ENCODE measurements at regions not wholly inside any gene's neighbourhood (a gene's known extent, or its start where the extent isn't known, plus 50 kb on each side); places are given as distances from the start of the nearest gene placed in this dataset.

DNA sequence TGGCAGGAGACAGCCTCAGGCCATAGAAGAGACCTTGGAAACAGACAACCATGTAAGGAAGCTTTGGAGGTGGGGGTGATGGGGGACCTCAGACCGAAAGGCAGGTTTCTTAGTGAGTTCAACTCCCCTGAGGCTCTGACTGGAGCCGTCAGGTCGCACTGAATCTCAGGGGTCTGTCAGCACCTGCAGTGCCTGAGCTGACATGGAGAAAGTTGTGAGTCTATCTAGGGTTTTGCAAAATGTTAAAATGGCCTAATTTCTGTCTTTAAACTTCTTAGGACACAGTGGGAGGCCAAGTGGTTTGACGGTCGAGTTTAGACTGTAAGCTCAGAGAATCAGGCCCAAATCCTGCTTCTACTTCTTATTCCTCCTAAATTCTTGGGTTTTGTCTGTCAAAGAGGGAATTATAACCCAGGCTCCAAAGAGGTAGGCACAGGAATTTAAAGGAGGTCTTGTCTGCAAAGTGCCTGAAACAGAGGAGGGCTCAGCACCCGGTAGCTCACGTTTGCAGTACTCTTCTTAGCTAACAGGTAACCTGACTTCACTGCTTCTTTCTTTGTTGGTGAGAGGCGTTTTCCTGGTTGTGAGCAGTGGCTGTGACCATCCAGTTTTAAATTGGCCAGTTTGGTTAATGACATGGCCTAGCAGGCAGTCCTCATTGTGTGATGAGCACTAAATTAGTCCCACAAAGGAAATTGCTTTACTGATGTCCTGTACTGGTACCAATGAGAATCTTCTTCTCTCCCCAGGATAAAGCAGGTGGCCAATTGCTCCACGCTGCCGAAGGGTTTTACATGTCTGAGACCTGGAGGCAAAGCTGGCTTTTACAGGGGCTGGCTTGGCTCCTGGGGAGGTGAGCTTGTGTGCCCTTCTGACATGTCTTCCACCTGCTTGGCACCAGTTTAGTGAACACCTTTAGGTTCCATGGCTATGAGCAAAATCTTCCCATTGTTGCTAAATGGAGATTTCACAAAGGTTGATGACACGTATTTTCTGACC lies 95.7 kb downstream of the MYCN start:
- H3K4me1 ChIP-seq (ENCODE audit: control insufficient read depth in 2 of 2, insufficient read depth in 2 of 2, low read length in 1 of 2), result peaks cover 0 to 2% of the 10 kb centered on the region in 2 donors
- 89 to 90% methylated on average over 11 of the region's 11 CpGs for WGBS, 2 donors
- H3K27ac ChIP-seq (ENCODE audit: low read depth in 2 of 2, low read length in 1 of 2), result no peak overlapping the region
- no peaks in the 10 kb centered on the region for H3K36me3 ChIP-seq (ENCODE audit: control insufficient read depth in 2 of 2, insufficient read depth in 2 of 2, low read length in 1 of 2)
- H3K27me3 ChIP-seq (ENCODE audit: control insufficient read depth in 1 of 2, insufficient read depth in 2 of 2, low read length in 2 of 2), result no peaks in the 10 kb centered on the region
- H3K9me3 ChIP-seq (ENCODE audit: control insufficient read depth in 2 of 2, insufficient read depth in 1 of 2, low read depth in 1 of 2, low read length in 1 of 2), result no peaks in the 10 kb centered on the region
- H3K4me3 ChIP-seq (ENCODE audit: low read depth in 1 of 2, low read length in 2 of 2), result no peak overlapping the region

DNA sequence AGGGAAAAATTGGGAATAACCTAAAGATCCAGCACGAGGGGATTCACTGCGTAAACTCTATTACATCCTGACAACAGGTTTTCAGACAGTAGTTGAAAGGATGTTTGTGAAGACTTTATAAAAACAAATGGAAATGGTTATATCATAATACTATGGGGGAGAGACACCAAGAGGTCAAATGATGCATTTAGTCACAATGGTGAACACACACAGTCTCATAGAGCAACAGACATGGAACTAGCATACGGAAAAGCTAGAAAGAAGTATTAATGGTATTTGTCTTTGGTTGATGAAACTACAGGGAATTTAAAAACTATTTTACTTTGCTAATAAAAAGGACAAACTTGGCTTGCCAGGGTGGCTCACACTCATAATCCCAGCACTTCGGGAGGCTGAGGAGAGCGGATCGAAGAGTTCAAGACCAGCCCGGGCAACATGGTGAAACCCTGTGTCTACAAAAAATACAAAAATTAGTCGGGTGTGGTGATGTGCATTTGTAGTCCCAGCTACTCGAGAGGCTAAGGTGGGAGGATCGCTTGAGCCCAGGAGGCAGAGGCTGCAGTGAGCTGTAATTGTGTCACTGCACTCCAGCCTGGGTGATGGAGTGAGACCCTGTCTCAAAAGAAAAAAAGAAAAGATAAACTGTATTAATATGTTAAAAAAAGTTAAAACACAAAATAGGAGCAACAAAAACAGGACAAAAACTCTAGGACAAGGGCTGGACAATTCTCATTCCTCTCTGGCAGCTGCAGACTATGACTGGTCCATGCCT lies 94.8 kb downstream of the MYCN start:
- H3K36me3 ChIP-seq (ENCODE audit: control insufficient read depth in 2 of 2, insufficient read depth in 2 of 2, low read length in 1 of 2), result no peaks in the 10 kb centered on the region
- peaks cover 0 to 2% of the 10 kb centered on the region in 2 donors for H3K4me1 ChIP-seq (ENCODE audit: control insufficient read depth in 2 of 2, insufficient read depth in 2 of 2, low read length in 1 of 2)
- H3K4me3 ChIP-seq (ENCODE audit: low read depth in 1 of 2, low read length in 2 of 2), result no peak overlapping the region
- no peaks in the 10 kb centered on the region for H3K9me3 ChIP-seq (ENCODE audit: control insufficient read depth in 2 of 2, insufficient read depth in 1 of 2, low read depth in 1 of 2, low read length in 1 of 2)
- no peak overlapping the region for H3K27ac ChIP-seq (ENCODE audit: low read depth in 2 of 2, low read length in 1 of 2)
- H3K27me3 ChIP-seq (ENCODE audit: control insufficient read depth in 1 of 2, insufficient read depth in 2 of 2, low read length in 2 of 2), result no peaks in the 10 kb centered on the region
- WGBS, 2 donors, result 90 to 96% methylated on average over 10 of the region's 10 CpGs

DNA sequence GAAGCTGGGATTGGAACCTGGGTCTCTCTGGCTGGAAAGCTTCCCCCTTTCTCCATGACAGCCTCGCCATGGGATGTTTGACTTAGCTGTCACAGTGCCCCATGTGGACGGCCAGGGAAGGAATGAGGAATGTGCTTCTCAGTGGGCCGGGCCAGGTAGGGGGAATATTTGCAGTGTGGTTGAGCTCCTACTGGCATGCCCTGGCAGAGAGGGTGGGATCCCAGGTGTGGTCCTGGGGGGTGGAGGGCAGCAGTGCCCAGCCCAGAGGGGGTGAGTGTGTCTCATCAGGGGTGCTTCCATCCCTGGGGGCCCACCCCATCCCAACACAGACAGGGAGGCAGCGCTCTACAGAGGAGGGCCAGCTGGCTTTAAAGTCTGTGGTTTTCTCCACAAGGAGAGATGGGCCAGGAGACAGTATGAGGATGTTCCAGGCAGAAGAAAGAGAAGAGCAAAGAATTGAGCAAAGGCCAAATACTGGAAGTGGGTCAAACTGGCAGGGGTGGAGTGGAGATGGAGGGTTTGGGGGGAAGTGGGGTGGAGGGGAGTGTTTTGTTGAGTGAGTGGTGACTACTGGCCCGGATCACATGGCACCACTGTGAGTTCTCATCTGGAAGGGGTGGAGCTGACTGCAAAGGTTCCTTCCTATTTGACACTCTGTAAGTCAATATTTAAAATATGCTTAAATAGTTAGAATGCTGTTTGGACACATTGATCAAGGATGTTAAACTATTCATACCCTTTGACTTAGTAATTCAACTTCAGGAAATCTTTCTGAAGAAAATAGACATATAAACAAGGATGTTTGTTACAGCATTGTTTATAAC lies 94.0 kb downstream of the MYCN start:
- WGBS, 2 donors, result 58 to 67% methylated on average over 5 of the region's 5 CpGs
- Histone ChIP-seq H3K4me3 (ENCODE audit: low read depth in 1 of 2, low read length in 2 of 2) (no peak overlapping the region), H3K4me1 (ENCODE audit: control insufficient read depth in 2 of 2, insufficient read depth in 2 of 2, low read length in 1 of 2) (peaks cover 0 to 2% of the 10 kb centered on the region in 2 donors), H3K27ac (ENCODE audit: low read depth in 2 of 2, low read length in 1 of 2) (no peak overlapping the region), H3K36me3 (ENCODE audit: control insufficient read depth in 2 of 2, insufficient read depth in 2 of 2, low read length in 1 of 2) (no peaks in the 10 kb centered on the region), H3K27me3 (ENCODE audit: control insufficient read depth in 1 of 2, insufficient read depth in 2 of 2, low read length in 2 of 2) (no peaks in the 10 kb centered on the region), H3K9me3 (ENCODE audit: control insufficient read depth in 2 of 2, insufficient read depth in 1 of 2, low read depth in 1 of 2, low read length in 1 of 2) (no peaks in the 10 kb centered on the region)

DNA sequence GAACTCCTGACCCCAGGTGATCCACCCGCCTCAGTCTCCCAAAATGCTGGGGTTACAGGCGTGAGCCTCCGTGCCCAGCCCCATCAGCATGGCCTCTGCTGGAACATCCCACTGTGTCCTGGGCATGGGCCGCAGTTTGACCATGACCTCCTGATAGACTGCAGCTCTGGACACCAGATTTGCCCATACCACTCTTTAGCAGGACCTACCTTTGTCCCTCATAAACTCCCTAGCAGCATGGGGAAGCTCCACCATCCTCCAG lies 92.6 kb downstream of the MYCN start:
- no peaks in the 10 kb centered on the region for H3K36me3 ChIP-seq (ENCODE audit: control insufficient read depth in 2 of 2, insufficient read depth in 2 of 2, low read length in 1 of 2)
- 95 to 100% methylated on average over 4 of the region's 4 CpGs for WGBS, 2 donors
- no peaks in the 10 kb centered on the region for H3K9me3 ChIP-seq (ENCODE audit: control insufficient read depth in 2 of 2, insufficient read depth in 1 of 2, low read depth in 1 of 2, low read length in 1 of 2)
- no peak overlapping the region for H3K27ac ChIP-seq (ENCODE audit: low read depth in 2 of 2, low read length in 1 of 2)
- no peaks in the 10 kb centered on the region for H3K27me3 ChIP-seq (ENCODE audit: control insufficient read depth in 1 of 2, insufficient read depth in 2 of 2, low read length in 2 of 2)
- H3K4me1 ChIP-seq (ENCODE audit: control insufficient read depth in 2 of 2, insufficient read depth in 2 of 2, low read length in 1 of 2), result peaks cover 0 to 2% of the 10 kb centered on the region in 2 donors
- H3K4me3 ChIP-seq (ENCODE audit: low read depth in 1 of 2, low read length in 2 of 2), result no peak overlapping the region

DNA sequence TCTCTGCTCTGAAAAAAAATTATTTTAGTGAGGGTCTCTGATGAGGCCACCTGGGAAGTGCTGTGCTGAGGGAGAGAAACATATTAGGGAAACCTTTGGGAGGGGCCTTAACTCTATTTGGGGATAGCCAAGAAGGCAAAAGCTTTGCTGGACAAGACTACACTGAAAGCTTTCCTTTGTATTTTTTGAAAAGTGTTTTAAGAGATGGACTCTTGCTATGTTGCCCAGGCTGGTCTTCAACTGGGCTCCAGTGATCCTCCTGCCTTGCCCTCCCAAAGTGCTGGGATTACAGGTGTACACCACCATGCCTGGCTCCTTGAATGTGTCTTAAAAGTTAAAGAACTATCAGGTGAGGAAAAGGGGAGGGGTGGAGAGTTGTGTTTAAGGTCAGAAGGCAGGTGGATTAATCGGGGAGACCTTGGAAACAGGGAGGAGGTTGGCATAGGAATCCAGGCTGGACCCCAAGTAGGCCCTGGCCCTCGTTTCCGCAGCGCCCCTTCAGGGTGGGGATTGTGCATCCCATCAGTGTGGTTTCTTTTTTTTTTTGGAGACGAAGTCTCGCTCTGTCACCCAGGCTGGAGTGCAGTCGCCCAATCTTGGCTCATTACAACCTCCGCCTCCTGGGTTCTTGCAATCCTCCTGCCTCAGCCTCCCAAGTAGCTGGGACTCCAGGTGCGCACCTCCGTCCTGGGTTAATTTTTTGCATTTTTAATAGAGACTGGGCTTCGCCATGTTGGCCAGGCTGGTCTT lies 92.1 kb downstream of the MYCN start:
- peaks cover 0 to 2% of the 10 kb centered on the region in 2 donors for H3K4me1 ChIP-seq (ENCODE audit: control insufficient read depth in 2 of 2, insufficient read depth in 2 of 2, low read length in 1 of 2)
- H3K9me3 ChIP-seq (ENCODE audit: control insufficient read depth in 2 of 2, insufficient read depth in 1 of 2, low read depth in 1 of 2, low read length in 1 of 2), result no peaks in the 10 kb centered on the region
- H3K27ac ChIP-seq (ENCODE audit: low read depth in 2 of 2, low read length in 1 of 2), result no peak overlapping the region
- WGBS, 2 donors, result 94 to 96% methylated on average over 11 of the region's 11 CpGs
- H3K27me3 ChIP-seq (ENCODE audit: control insufficient read depth in 1 of 2, insufficient read depth in 2 of 2, low read length in 2 of 2), result no peaks in the 10 kb centered on the region
- no peaks in the 10 kb centered on the region for H3K36me3 ChIP-seq (ENCODE audit: control insufficient read depth in 2 of 2, insufficient read depth in 2 of 2, low read length in 1 of 2)
- no peak overlapping the region for H3K4me3 ChIP-seq (ENCODE audit: low read depth in 1 of 2, low read length in 2 of 2)

DNA sequence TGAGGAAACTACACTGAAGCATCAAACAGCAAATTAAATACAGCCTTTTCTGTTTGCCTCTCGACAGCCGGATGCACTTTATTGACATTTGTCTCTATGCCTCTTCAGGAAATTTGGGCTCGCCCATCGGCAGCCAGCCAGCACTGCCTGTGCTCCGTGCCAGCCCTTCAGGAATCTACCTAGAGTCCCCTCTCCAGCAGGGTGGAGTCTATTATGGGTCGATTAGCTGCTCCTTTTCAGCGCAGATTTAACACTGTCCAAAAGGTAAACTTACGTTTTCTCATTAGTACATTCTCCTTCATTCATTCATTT lies 91.5 kb downstream of the MYCN start:
- 35 to 44% methylated on average over 8 of the region's 8 CpGs for WGBS, 2 donors
- H3K4me3 ChIP-seq (ENCODE audit: low read depth in 1 of 2, low read length in 2 of 2), result no peak overlapping the region

DNA sequence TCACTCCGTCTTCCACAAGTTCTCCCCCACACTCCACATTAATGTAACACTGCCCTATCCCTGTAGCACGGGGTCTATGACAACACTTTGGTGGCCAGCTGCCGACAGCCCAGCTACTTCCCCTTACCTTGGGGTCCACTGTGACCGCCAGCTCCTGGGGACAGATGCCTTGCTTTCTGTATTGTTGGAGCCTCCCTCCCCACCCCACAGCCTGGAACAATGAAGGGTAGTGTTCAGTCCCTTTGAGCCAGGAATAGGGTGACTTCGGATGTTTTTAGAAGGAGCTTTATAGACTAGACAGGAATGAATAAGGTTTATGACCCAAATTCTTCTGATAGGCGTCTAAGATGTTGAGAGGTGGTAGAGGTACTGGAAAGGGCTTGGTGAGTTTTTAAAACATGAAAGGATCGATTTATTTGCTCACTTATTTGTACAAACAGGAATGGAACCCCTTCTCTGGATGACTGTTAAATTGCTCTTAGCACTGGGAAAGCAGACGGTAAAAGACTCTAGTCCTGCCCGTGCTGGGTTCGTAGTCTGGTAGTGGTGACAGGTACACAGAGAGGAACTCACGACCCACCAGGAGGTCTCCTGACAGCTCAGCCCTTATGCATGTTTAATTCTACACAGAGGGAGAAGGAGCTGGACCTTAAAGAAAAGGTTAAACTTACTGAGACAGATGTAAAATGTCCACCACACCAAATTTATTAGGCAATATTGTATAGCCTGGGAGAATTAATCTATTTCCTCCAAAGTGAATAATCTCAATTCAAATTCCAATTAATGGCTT lies 90.9 kb downstream of the MYCN start:
- no peaks in the 10 kb centered on the region for H3K27me3 ChIP-seq (ENCODE audit: control insufficient read depth in 1 of 2, insufficient read depth in 2 of 2, low read length in 2 of 2)
- no peak overlapping the region for H3K27ac ChIP-seq (ENCODE audit: low read depth in 2 of 2, low read length in 1 of 2)
- no peaks in the 10 kb centered on the region for H3K36me3 ChIP-seq (ENCODE audit: control insufficient read depth in 2 of 2, insufficient read depth in 2 of 2, low read length in 1 of 2)
- H3K9me3 ChIP-seq (ENCODE audit: control insufficient read depth in 2 of 2, insufficient read depth in 1 of 2, low read depth in 1 of 2, low read length in 1 of 2), result no peaks in the 10 kb centered on the region
- H3K4me1 ChIP-seq (ENCODE audit: control insufficient read depth in 2 of 2, insufficient read depth in 2 of 2, low read length in 1 of 2), result peaks cover 0 to 2% of the 10 kb centered on the region in 2 donors
- no peak overlapping the region for H3K4me3 ChIP-seq (ENCODE audit: low read depth in 1 of 2, low read length in 2 of 2)
- WGBS, 2 donors, result 70 to 72% methylated on average over 11 of the region's 11 CpGs

More for the DNA sequence above, 91.5 kb downstream of the MYCN start:
- H3K36me3 ChIP-seq (ENCODE audit: control insufficient read depth in 2 of 2, insufficient read depth in 2 of 2, low read length in 1 of 2), result no peaks in the 10 kb centered on the region
- no peak overlapping the region for H3K27ac ChIP-seq (ENCODE audit: low read depth in 2 of 2, low read length in 1 of 2)
- no peaks in the 10 kb centered on the region for H3K27me3 ChIP-seq (ENCODE audit: control insufficient read depth in 1 of 2, insufficient read depth in 2 of 2, low read length in 2 of 2)
- no peaks in the 10 kb centered on the region for H3K9me3 ChIP-seq (ENCODE audit: control insufficient read depth in 2 of 2, insufficient read depth in 1 of 2, low read depth in 1 of 2, low read length in 1 of 2)
- peaks cover 0 to 2% of the 10 kb centered on the region in 2 donors for H3K4me1 ChIP-seq (ENCODE audit: control insufficient read depth in 2 of 2, insufficient read depth in 2 of 2, low read length in 1 of 2)

DNA sequence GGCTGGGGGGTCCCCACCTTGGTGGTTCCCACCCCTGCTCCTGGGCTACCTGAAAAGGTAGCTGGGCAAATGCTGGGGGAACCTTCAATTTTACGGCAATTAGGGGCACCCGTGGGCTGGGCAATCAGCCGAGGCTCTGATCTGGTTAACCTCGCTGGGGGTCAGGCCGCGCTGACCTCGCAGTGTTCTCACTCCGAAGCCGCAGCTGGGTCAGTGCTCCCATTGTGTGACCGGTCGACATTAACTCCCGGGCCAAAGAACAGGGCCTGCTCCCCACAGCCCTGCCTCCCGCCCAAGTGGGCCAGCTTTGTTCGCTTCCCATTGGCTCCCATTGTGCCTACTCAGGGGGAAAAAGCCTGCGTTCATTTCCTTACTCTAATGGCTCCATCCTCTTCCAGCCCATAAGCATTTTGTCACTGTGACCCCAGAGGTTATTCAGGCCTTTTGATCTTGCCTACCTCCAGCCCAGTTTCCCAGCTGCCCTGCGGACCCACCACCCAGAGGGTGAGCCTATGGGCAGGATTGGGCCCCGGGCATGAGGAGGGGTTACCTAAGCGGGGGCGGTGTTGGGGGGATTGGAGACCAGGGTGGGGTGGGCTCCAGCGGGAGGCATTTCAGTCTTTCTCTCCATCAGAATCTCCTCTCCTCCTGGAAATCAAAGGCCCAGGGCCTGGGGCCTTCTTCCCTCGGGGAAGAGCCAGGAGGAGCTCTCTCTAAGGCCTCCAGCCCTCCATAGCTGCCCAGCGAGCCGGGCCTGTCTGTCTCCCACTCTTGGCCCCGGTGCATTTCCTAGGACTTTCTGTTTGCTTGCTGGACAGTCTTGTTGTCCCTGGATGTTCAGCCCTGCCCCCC lies 90.1 kb downstream of the MYCN start:
- peaks cover 0 to 2% of the 10 kb centered on the region in 2 donors for H3K4me1 ChIP-seq (ENCODE audit: control insufficient read depth in 2 of 2, insufficient read depth in 2 of 2, low read length in 1 of 2)
- 90 to 91% methylated on average over 24 of the region's 24 CpGs for WGBS, 2 donors
- no peaks in the 10 kb centered on the region for H3K9me3 ChIP-seq (ENCODE audit: control insufficient read depth in 2 of 2, insufficient read depth in 1 of 2, low read depth in 1 of 2, low read length in 1 of 2)
- no peaks in the 10 kb centered on the region for H3K27me3 ChIP-seq (ENCODE audit: control insufficient read depth in 1 of 2, insufficient read depth in 2 of 2, low read length in 2 of 2)
- H3K4me3 ChIP-seq (ENCODE audit: low read depth in 1 of 2, low read length in 2 of 2), result no peak overlapping the region
- no peaks in the 10 kb centered on the region for H3K36me3 ChIP-seq (ENCODE audit: control insufficient read depth in 2 of 2, insufficient read depth in 2 of 2, low read length in 1 of 2)
- no peak overlapping the region for H3K27ac ChIP-seq (ENCODE audit: low read depth in 2 of 2, low read length in 1 of 2)

All from esophagus (tissue), 2 donors.